GM12892 (cell line): ENCODE measurements at regions not wholly inside any gene's neighbourhood (a gene's known extent, or its start where the extent isn't known, plus 50 kb on each side); places are given as distances from the start of the nearest gene placed in this dataset.

Experiments used
- POLR2A ChIP-seq: IDR thresholded peaks from 2 replicates; pipeline ENCODE4 v1.6.1; 2011; ENCODE audit warnings: low read depth, low read length, control low read depth
- POLR2AphosphoS5 ChIP-seq: IDR thresholded peaks from 2 replicates; pipeline ENCODE4 v1.6.1; 2011; ENCODE audit warnings: low read depth, low read length, control low read depth
- TAF1 ChIP-seq: IDR thresholded peaks from 2 replicates; pipeline ENCODE4 v1.6.1; 2011; ENCODE audit warnings: low read depth, mild to moderate bottlenecking, control low read depth, low read length, borderline replicate concordance

DNA sequence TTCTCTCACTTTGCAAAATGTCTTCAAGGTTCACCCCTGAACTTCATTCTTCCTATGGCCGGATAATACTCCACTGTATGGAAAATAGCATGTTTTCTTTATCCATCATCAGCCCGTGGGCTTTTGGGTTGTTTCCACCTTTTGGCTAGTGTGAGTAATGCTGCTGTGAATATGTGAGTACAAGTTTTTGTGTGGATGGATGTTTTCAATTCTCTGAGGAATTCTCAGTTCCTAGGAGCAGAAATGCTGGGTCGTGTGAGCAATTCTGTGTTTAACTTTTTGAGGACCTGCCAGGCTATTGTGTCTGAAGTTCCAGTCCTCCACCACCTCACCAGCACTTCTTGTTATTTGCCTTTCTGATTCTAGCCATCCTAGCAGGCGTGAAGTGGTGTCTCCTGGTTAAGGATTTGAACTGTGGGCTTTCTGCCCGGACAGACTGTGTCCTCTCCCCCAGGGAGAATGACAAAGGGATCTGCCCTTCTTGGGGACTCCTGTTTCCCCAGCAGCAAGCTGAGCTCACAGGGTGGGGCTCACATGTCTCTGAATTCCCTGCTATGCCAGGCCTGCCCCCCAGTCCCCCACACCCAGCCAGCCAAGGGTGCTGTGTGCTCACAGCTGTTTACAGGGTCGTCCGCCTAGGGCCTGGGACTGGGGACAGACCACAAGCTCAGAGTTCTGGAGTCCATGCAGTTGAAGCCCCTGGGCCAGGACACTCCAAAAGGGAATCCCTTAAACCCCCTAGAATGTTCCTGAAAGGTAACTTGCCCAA, 92.2 kb upstream of the CIBAR2 start:
- TF ChIP-seq POLR2A = no peak
- no peak for TF ChIP-seq TAF1
- no peak for TF ChIP-seq POLR2AphosphoS5
